GM12878 (cell line): ENCODE measurements at regions not wholly inside any gene's neighbourhood (a gene's known extent, or its start where the extent isn't known, plus 50 kb on each side); places are given as distances from the start of the nearest gene placed in this dataset.

ENCODE experiments used
- ATAC-seq: fragments of 200-7000 bp; cut with Tn5 transposase; 3 replicates; pipeline ENCODE4 v1.9.1; 2020; ENCODE audit warnings: mild to moderate bottlenecking, moderate library complexity
- BruUV-seq: library from RNA; stranded (reverse); fragments of 400-500 nt; replicated peaks from 2 replicates; lab custom pipeline; 2021; lab: Mats Ljungman, UMichigan
- CTCF ChIA-PET: fragments of 300-600 bp; sonication (Branson Sonifier 250); formaldehyde crosslinking; extraction: SDS; loops from one replicate; lab custom pipeline; 2021; ENCODE audit warnings: inconsistent platforms; lab: Yijun Ruan, JAX
- POLR2A ChIA-PET: fragments of 350-600 bp; formaldehyde crosslinking; extraction: SDS; loops from one replicate; lab custom pipeline; 2021; ENCODE audit warnings: inconsistent platforms; lab: Charles Lee
- RAD21 ChIA-PET: fragments of 300-600 bp; sonication (Branson Sonifier 250); formaldehyde crosslinking; loops from one replicate; lab custom pipeline; 2023; ENCODE audit warnings: antibody characterized with exemption; ENCODE audit not compliant: unreplicated experiment; lab: Charles Lee
- SMC1A ChIA-PET: fragments of 300-600 bp; sonication (Branson Sonifier 250); formaldehyde crosslinking; loops from one replicate; lab custom pipeline; 2023; ENCODE audit not compliant: unreplicated experiment, uncharacterized antibody; lab: Charles Lee
- DNase-seq: peaks from one replicate; pipeline ENCODE4 v3.0.0-alpha.2; 2011; ENCODE audit warnings: low read depth, low spot score
- FAIRE-seq: peaks from 3 replicates; lab custom pipeline; 2011; peaks lifted over from hg19 to GRCh38; lab: Jason Lieb, UNC
- H2AFZ ChIP-seq: 2 replicates; pipeline ENCODE4 v1.6.0; 2011; ENCODE audit warnings: low read depth, low read length, control low read depth; ENCODE audit not compliant: control insufficient read depth
- H3K27ac ChIP-seq: 2 replicates; pipeline ENCODE4 v1.5.1; 2011; ENCODE audit warnings: control low read depth; ENCODE audit not compliant: control insufficient read depth, insufficient read depth
- H3K27me3 ChIP-seq, 2 experiments: replicated peaks in 1 of 2; 2 replicates each; pipeline versions ENCODE4 v1.6.0 to v1.6.1; 2011; ENCODE audit warnings: low read length in 1 of 2; ENCODE audit not compliant: control insufficient read depth in 2 of 2, insufficient read depth in 2 of 2
- H3K36me3 ChIP-seq, 2 experiments: 2 replicates each; pipeline ENCODE4 v1.5.1; 2011; ENCODE audit warnings: low read length in 1 of 2; ENCODE audit not compliant: control insufficient read depth in 2 of 2, insufficient read depth in 2 of 2
- H3K4me1 ChIP-seq: 2 replicates; pipeline ENCODE4 v1.6.1; 2011; ENCODE audit warnings: mild to moderate bottlenecking, low read length, moderate library complexity, mixed read lengths; ENCODE audit not compliant: control insufficient read depth, insufficient read depth
- H3K4me2 ChIP-seq: 2 replicates; pipeline ENCODE4 v1.6.0; 2011; ENCODE audit warnings: control low read depth; ENCODE audit not compliant: control insufficient read depth, insufficient read depth
- H3K4me3 ChIP-seq: fragments of 200-600 bp; sonication (generic); 2 replicates; pipeline ENCODE4 v1.5.1; 2016
- H3K79me2 ChIP-seq: 2 replicates; pipeline ENCODE4 v1.6.0; 2011; ENCODE audit warnings: low read length; ENCODE audit not compliant: control insufficient read depth, insufficient read depth
- H3K9ac ChIP-seq: 2 replicates; pipeline ENCODE4 v1.8.0; 2011; ENCODE audit warnings: low read length, control low read depth, mixed read lengths; ENCODE audit not compliant: control insufficient read depth, insufficient read depth
- H3K9me3 ChIP-seq: replicated peaks from 3 replicates; pipeline ENCODE4 v1.5.1; 2011; ENCODE audit warnings: mild to moderate bottlenecking, low read length; ENCODE audit not compliant: control insufficient read depth, insufficient read depth
- H4K20me1 ChIP-seq: 2 replicates; pipeline ENCODE4 v1.6.0; 2011; ENCODE audit not compliant: control insufficient read depth, insufficient read depth
- ASH2L ChIP-seq: fragments of 300-600, 200-600 bp; sonication (generic); IDR thresholded peaks from 2 replicates; pipeline ENCODE4 v1.6.1; 2017; ENCODE audit warnings: low read depth, mild to moderate bottlenecking, borderline replicate concordance
- CEBPB ChIP-seq, 2 experiments: fragments of 150-350 bp in 1 of 2; IDR thresholded peaks; 2 replicates each; pipeline ENCODE4 v1.6.1; 2012 to 2014; ENCODE audit warnings: low read depth in 2 of 2, low read length in 2 of 2, borderline replicate concordance in 1 of 2, inconsistent platforms in 1 of 2
- CREB1 ChIP-seq: IDR thresholded peaks from 2 replicates; pipeline ENCODE4 v1.6.1; 2012; ENCODE audit warnings: low read depth, mild to moderate bottlenecking, inconsistent platforms
- DPF2 ChIP-seq: fragments of 450-650 bp; IDR thresholded peaks from 2 replicates; pipeline ENCODE4 v1.6.1; 2017; ENCODE audit warnings: mild to moderate bottlenecking
- FOXM1 ChIP-seq: IDR thresholded peaks from 2 replicates; pipeline ENCODE4 v1.6.1; 2012; ENCODE audit warnings: low read depth, mild to moderate bottlenecking, inconsistent platforms, low read length, moderate library complexity
- KLF5 ChIP-seq: fragments of 450-650 bp; IDR thresholded peaks from 2 replicates; pipeline ENCODE4 v1.6.1; 2014; ENCODE audit warnings: mild to moderate bottlenecking; ENCODE audit not compliant: partially characterized antibody
- MTA3 ChIP-seq: IDR thresholded peaks from 2 replicates; pipeline ENCODE4 v1.6.1; 2012; ENCODE audit warnings: low read length, inconsistent platforms, borderline replicate concordance
- MYB ChIP-seq: fragments of 150-350 bp; IDR thresholded peaks from 2 replicates; pipeline ENCODE4 v1.6.1; 2014; ENCODE audit warnings: mild to moderate bottlenecking, low read depth, low read length, borderline replicate concordance
- NFYA ChIP-seq: IDR thresholded peaks from 2 replicates; pipeline ENCODE4 v1.6.1; 2011; ENCODE audit warnings: low read depth, mild to moderate bottlenecking, low read length, improper control_type of control experiment, borderline replicate concordance
- POLR2AphosphoS5 ChIP-seq: IDR thresholded peaks from 2 replicates; pipeline ENCODE4 v1.6.1; 2011; ENCODE audit warnings: mild to moderate bottlenecking, low read length, inconsistent platforms
- SP1 ChIP-seq: IDR thresholded peaks from one replicate; pipeline ENCODE4 v1.6.1; 2011; ENCODE audit warnings: low read depth, low read length
- ZZZ3 ChIP-seq: IDR thresholded peaks from 2 replicates; pipeline ENCODE4 v1.6.1; 2011; ENCODE audit warnings: low read depth; ENCODE audit not compliant: control insufficient read depth, insufficient read length
- WGBS: methylation state at CpG from one replicate; pipeline ENCODE4 v1.1.6; 2016; ENCODE audit warnings: low lambda C conversion rate; ENCODE audit not compliant: insufficient replicate concordance, insufficient coverage; ENCODE audit errors: missing lambda C conversion rate; 5-methylcytosine and 5-hydroxymethylcytosine counted together
- in situ Hi-C: fragments of 300-500 bp; cut with MboI; formaldehyde crosslinking; loops from 9 replicates; pipeline ENCODE4 v1.14.3; 2018; ENCODE audit warnings: mixed read lengths
- intact Hi-C: fragments of 100-400 bp; cut with micrococcal nuclease; formaldehyde crosslinking; loops from one replicate; pipeline ENCODE4 v1.14.2; 2022; ENCODE audit not compliant: unreplicated experiment
- TF ChIP-seq, protein P1 (sequence below): IDR thresholded peaks from 2 replicates; pipeline ENCODE4 v1.6.1; 2011; ENCODE audit warnings: low read depth, low read length, improper control_type of control experiment, borderline replicate concordance
- TF ChIP-seq, protein P2 (sequence below): fragments of 450-650 bp; IDR thresholded peaks from 2 replicates; pipeline ENCODE4 v1.6.1; 2017; ENCODE audit warnings: mild to moderate bottlenecking
- TF ChIP-seq, protein P3 (sequence below): IDR thresholded peaks from 2 replicates; pipeline ENCODE4 v1.6.1; 2012; ENCODE audit warnings: low read depth, low read length, improper control_type of control experiment
- TF ChIP-seq, protein P4 (sequence below): fragments of 450-650 bp; IDR thresholded peaks from 2 replicates; pipeline ENCODE4 v1.6.1; 2016; ENCODE audit warnings: mild to moderate bottlenecking
- TF ChIP-seq, protein P5 (sequence below): IDR thresholded peaks from 2 replicates; pipeline ENCODE4 v1.6.1; 2011; ENCODE audit warnings: borderline replicate concordance, low read depth, mild to moderate bottlenecking, moderate library complexity, low read length; ENCODE audit not compliant: insufficient read depth, poor library complexity, severe bottlenecking

DNA sequence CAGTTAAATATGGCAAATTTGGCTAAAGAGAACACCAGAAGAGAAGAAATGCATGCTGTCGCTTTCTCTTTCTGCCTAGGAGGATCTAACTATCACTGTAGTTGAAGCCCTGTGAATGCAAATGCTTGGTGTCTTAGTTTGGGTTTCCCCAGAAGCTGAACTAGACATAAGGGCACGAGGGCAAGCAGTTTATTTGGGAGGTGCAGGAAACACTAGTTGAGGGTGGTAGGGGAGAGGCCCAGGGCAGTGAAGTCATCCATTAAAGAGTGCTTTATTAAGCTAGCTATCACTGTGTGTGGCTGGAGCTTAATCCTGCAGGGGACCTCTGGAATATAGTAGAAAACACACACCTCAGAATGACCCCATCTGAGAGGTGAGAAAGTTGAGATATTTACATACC is 639.8 kb upstream of the ZEB2 start:
- DNase-seq = no peak
- FAIRE-seq = no peak
- in situ Hi-C loops = no loop called here
- CTCF ChIA-PET = no interaction called here
- Histone ChIP-seq H3K27ac (no peak overlapping the region), H3K4me1 (no peaks in the 10 kb centered on the region), H3K9ac (no peak overlapping the region), H3K4me2 (no peak overlapping the region), H2AFZ (no peak overlapping the region), H4K20me1 (no peaks in the 10 kb centered on the region), H3K9me3 (no peaks in the 10 kb centered on the region), H3K36me3 (no peaks in the 10 kb centered on the region), H3K4me3 (no peak overlapping the region), H3K79me2 (no peaks in the 10 kb centered on the region), H3K27me3 (no peaks in the 10 kb centered on the region; a peak in 1 of 4 replicates)
- intact Hi-C loops = no loop called here
- no TSS peak for BruUV-seq
- WGBS = 19% methylated on average over 2 of the region's 2 CpGs
- TF ChIP-seq DPF2 (no peak), POLR2AphosphoS5 (no peak), NFYA (no peak), MYB (no peak), CEBPB (IDR thresholded peaks at IDR 0.05; ENCODE audit: borderline replicate concordance in 1 of 2, low read depth in 2 of 2, low read length in 2 of 2) (no peak), MTA3 (no peak), CREB1 (no peak), KLF5 (no peak), ZZZ3 (no peak), FOXM1 (no peak), SP1 (no peak), ASH2L (no peak)
- TF ChIP-seq, protein P1, sequence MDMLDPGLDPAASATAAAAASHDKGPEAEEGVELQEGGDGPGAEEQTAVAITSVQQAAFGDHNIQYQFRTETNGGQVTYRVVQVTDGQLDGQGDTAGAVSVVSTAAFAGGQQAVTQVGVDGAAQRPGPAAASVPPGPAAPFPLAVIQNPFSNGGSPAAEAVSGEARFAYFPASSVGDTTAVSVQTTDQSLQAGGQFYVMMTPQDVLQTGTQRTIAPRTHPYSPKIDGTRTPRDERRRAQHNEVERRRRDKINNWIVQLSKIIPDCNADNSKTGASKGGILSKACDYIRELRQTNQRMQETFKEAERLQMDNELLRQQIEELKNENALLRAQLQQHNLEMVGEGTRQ = no peak
- TF ChIP-seq, protein P2, sequence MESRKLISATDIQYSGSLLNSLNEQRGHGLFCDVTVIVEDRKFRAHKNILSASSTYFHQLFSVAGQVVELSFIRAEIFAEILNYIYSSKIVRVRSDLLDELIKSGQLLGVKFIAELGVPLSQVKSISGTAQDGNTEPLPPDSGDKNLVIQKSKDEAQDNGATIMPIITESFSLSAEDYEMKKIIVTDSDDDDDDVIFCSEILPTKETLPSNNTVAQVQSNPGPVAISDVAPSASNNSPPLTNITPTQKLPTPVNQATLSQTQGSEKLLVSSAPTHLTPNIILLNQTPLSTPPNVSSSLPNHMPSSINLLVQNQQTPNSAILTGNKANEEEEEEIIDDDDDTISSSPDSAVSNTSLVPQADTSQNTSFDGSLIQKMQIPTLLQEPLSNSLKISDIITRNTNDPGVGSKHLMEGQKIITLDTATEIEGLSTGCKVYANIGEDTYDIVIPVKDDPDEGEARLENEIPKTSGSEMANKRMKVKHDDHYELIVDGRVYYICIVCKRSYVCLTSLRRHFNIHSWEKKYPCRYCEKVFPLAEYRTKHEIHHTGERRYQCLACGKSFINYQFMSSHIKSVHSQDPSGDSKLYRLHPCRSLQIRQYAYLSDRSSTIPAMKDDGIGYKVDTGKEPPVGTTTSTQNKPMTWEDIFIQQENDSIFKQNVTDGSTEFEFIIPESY = no peak
- TF ChIP-seq, protein P3, sequence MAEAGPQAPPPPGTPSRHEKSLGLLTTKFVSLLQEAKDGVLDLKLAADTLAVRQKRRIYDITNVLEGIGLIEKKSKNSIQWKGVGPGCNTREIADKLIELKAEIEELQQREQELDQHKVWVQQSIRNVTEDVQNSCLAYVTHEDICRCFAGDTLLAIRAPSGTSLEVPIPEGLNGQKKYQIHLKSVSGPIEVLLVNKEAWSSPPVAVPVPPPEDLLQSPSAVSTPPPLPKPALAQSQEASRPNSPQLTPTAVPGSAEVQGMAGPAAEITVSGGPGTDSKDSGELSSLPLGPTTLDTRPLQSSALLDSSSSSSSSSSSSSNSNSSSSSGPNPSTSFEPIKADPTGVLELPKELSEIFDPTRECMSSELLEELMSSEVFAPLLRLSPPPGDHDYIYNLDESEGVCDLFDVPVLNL = no peak
- TF ChIP-seq, protein P4, sequence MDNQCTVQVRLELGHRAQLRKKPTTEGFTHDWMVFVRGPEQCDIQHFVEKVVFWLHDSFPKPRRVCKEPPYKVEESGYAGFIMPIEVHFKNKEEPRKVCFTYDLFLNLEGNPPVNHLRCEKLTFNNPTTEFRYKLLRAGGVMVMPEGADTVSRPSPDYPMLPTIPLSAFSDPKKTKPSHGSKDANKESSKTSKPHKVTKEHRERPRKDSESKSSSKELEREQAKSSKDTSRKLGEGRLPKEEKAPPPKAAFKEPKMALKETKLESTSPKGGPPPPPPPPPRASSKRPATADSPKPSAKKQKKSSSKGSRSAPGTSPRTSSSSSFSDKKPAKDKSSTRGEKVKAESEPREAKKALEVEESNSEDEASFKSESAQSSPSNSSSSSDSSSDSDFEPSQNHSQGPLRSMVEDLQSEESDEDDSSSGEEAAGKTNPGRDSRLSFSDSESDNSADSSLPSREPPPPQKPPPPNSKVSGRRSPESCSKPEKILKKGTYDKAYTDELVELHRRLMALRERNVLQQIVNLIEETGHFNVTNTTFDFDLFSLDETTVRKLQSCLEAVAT = no peak
- TF ChIP-seq, protein P5, sequence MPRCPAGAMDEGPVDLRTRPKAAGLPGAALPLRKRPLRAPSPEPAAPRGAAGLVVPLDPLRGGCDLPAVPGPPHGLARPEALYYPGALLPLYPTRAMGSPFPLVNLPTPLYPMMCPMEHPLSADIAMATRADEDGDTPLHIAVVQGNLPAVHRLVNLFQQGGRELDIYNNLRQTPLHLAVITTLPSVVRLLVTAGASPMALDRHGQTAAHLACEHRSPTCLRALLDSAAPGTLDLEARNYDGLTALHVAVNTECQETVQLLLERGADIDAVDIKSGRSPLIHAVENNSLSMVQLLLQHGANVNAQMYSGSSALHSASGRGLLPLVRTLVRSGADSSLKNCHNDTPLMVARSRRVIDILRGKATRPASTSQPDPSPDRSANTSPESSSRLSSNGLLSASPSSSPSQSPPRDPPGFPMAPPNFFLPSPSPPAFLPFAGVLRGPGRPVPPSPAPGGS = no peak
- SMC1A ChIA-PET = no interaction called here
- ATAC-seq = no peak
- RAD21 ChIA-PET = no interaction called here
- POLR2A ChIA-PET = no interaction called here
